GM18499 (cell line): ENCODE measurements at regions not wholly inside any gene's neighbourhood (a gene's known extent, or its start where the extent isn't known, plus 50 kb on each side); places are given as distances from the start of the nearest gene placed in this dataset.

Experiments
- ATAC-seq: cut with Tn5 transposase; IDR thresholded peaks from one replicate; pipeline ENCODE4 v1.9.1; 2021; ENCODE audit warnings: moderate number of reproducible peaks; ENCODE audit not compliant: insufficient read depth, unreplicated experiment

DNA sequence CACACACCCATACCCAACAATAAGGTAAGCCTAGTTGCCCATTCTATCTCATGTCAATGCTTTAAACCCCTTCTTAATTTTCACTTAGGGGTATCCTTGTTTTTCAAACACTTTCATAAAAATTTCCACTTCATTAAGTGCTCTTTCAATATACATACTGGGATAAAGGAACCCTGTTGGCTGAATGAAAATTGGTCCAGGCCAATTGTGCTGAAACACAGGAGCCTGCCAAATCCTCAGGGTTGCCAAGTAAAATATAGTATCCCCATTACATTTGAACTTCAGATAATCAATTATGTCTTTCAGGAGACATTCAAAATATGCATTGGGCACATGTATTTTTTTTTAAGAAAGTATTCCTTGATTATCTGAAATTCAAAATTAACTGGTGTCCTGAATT lies 1131.1 kb downstream of the SLITRK1 start:
- no peak for ATAC-seq

DNA sequence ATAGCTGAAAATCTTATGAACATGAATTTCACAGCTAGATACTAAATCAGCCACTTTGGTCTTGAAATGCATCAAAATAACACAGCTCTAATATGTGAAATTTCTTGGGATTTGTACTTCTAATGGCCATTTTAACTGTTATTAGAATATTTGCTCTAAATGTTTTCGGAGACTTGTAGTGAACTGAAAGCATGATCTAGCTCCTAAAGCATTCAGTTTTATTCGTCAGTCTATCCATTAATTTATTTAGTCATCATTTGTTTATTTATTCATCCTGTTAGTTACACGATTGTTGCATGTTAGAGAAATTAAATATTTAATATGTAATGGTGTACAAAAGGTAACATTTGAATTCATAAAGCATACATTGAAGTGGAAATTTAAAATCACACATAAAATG lies 1132.7 kb downstream of the SLITRK1 start:
- ATAC-seq: no peak

DNA sequence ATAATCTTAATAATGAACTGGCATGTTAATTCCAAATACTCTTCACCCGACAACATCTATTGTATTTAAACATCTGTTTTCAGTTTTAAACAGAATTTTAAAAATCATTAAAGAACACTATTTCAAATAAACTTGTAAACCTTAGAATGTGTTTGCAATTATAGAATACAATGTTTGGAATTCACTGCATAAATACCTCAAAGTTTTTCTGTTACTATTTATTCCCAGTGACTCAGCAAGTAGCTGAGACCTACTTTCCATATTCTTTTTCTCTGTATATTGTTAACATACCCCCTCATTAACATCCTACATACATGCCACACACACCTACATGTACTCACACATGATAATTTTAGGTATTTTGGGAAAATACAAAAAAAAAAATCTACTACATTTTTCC lies 1134.3 kb downstream of the SLITRK1 start:
- no peak for ATAC-seq

DNA sequence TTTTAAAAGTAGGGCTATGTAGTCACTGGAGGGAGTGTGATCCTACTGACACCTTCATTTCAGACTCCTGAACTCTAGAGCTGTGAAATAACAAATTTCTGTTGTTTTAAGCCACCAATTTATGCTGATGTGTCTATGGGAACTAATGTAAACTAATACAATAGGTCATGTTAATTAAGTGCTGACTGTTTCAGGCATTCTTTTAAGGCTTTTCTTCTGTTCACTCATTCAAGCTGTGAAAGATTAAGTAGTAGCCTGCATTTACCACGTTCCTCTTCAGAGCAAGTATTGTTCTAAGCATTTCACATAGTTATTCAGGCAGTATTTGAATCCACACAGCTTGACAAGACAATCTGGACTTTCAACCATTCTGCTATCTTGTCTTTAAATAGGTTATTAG lies 1135.0 kb downstream of the SLITRK1 start:
- no peak for ATAC-seq

DNA sequence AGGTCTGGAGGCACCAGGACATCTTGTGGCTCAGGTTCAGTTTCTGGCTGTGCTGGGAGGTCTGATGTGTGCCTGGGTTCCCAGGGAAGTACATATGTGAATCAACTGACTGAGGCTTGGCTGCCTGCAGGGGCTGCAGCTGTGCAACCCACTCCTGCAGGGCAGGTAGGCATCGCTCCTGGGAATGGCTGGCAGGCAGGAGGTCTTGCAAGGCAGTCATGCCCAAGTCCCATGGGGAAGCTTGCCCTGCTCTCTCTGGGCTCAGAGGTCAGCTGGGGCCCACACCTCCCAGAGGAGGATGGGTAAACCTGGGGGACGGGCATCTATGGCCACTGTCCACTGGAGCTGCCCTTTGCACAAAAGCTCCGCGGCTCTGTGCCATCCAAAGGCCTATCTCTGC lies 1141.8 kb downstream of the SLITRK1 start:
- ATAC-seq: no peak

DNA sequence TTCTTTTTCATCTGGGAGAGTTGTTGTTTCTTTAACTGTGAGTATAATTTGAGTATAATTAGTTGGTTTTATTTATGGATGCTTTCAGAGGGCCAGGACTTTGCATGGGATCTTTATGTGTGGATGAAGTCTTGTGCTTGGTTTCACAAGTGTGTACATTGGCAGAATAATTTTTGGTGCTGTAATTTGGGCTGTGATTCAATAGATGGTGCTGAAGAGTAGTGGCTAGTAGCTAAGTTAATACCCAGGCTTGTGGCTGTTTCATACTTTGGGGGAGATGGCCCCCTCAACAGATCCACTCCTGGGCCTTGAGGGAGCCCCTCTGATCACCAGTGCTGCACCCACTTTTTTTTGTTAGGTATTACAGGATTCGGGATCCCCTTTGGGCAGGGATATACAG lies 1142.4 kb downstream of the SLITRK1 start:
- no peak for ATAC-seq

DNA sequence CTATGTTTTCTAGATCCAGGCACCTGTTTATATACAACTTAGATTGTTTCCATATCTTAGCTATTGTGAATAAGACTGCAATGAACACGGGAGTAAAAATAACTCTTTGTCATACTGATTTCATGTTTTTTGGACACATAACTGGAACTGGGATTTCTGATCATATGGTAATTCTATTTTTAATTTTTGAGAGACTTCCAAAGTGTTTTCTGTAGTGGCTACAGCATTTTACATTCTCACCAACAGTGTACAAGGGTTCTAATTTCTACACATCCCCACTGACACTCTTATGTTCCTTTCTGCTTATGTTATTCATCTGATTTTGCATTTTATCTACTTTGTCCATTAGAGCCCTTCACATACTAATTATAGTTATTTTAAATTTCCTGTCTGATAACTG lies 1152.9 kb downstream of the SLITRK1 start:
- no peak for ATAC-seq

DNA sequence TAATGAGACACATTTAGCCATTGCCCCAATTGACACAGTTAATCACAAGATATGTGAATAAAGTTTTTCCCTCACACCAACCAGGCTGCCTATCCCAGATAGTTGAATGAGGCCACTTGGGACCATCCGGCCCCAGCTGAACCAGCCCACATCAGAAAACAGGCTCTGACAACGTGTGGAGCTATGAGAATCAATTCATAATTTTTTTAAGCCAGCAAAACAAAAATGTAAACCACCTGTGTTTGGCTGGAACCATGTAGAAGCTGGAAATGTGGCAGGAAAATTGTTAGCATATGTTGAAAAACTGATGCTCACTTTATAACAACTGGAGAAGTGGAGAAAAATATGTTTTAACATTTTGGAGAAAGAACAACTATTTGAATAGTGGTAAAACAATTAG lies 1161.3 kb downstream of the SLITRK1 start:
- no peak for ATAC-seq

DNA sequence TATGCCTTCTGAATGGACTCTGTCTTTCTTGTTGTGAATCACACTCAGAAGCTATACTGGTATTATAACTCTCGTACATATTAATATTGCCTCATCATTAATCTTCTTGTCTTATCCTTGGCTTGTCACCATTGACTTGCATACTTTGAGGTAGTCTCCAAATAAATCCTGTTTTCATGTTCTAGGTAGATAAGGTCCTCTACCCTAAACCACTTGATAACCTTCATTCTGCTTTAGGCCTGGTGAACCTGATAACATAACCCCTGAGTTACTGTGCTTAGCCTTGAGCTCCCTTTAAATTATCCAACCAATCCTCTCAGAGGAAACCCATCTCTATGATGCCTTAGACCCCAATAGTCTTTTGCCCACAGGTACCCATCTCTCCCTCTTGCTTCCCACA lies 1162.3 kb downstream of the SLITRK1 start:
- no peak for ATAC-seq

DNA sequence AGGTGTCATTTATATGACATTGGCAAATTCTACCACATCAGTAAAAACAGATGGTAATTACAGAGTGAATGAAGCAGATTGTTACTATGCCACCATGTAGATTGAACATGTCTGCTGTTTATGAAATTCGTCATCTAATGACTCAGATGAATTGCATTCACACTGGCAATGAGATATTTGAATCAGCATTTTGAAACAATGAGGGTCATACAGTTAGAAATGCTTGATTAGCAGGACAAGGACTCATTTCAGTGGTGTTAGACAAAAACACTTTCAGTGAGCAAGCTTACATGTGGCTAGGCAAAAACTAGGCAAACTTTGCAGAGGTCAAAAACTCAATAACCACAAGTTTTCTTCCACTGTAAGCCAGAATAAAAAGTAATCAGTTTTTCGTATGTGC lies 1165.0 kb downstream of the SLITRK1 start:
- ATAC-seq: no peak

DNA sequence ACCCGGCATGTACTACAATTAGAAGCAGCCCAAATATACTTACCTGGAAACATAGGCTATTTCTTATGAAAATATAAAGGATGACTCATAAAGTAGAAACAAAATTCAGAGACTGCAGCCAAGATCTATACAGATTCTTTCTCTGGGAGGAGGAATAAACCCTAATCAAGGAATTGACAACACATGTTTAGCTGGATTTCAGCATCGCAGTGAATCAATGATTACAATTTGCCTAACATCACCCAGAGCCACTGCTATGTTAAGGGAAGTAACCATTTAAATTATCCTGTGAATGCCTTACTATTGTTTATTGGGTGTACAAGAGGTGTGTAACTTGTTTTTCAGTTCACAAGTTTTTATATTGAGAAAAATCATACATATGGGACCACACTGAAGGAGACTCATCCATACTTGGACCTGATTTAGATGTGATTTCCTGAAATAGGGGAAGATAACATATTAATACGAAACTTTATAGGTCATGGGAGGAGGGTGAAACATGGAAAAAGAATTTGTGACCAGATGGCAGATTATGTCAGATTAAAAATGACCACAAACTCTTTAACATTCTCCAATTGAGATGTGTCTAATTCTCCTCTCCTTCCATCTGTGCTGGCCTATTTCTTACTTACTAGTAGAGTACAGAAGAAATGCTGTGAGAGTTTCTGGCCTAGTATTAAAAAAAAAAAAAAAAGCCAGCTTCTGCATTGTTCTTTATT lies 1168.4 kb downstream of the SLITRK1 start:
- ATAC-seq: no peak

DNA sequence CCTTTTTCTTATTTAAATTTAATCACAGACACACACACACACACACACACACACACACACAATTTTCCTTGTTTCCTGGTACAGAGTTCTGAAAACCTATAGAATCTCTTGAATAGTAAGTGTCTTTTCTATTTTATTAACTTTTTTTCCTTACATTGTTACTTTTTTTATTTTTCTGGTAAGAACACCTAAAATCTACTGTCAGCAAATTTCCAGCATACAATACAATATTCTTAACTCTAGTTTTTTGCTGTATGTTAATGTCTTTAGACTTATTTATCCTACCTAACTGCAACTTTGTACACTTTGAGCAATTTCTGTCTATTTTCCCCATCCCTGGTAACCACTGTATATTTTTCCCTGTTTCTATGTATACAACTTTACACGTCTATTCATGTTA lies 1179.8 kb downstream of the SLITRK1 start:
- no peak for ATAC-seq

DNA sequence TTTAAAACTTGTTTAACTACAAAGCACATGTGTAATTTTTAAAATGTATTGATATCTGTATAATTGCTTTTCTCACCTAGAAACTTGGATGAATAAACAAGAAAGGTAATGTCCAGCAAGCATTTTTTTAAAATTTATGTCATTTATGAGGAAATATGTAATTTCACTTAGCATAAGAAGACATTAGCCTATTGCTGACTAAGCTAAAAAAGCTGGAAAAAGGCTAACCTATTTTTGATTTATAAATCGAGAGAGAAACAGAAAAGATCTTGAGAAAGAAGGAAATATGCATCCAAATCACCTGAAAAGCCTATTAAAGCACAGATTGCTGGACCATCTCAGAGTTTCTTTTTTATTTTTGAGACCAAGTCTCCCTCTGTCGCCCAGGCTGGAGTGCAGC lies 1181.3 kb downstream of the SLITRK1 start:
- ATAC-seq: no peak

DNA sequence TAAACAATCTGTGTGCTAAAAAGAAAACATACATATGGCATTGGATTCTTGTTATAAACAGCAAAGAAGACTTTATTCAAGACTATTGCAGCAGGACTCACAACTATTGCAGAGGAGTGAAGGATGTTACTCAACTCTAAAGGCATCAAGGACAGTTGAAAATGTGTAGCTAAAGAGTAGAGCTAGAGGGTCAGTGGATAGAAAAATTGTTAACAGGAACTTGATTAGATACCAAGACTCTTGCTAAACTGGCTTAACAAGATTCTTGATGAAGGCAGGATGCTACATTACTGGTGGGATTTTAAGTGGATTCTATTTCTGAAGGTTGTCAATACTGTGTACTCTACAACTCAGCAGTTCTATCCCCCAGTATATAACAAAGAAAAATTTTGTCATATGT lies 1183.3 kb downstream of the SLITRK1 start:
- no peak for ATAC-seq

DNA sequence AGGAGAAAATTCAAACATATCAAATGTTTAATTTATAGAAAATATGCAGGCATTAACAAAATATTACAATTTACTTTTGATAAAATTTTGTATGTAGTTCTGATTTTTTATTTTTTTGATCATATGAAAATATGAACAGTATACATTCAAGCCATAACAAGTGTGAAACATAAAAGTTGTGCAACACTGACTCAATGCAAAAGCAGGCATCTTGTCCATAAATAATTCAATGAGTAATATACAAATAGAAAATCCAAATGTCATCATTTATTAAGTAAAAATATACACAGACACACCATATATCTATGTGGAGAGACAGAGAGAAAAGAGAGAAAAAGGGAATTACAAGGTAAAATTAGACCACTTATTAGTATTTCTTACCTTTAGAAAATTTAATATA lies 1183.9 kb downstream of the SLITRK1 start:
- no peak for ATAC-seq

DNA sequence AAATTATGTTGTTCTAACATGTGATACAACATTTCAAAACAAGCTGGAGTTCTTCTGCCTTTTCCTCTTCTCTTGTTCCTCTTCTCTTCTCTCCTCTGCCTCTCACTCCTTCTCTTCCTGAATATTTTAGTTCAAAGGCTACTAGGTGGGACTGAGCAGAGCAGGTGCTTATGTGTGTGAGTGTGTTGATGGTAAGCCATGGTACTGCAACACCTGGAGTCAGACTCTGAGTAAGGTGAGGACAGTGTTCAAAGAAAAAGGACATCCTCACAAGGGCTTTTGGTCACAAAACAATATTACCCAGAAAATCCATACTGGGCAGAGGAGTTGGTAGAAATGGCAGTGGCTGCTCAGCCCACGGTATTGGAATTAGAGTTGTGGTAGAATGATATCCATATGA lies 1188.7 kb downstream of the SLITRK1 start:
- no peak for ATAC-seq

DNA sequence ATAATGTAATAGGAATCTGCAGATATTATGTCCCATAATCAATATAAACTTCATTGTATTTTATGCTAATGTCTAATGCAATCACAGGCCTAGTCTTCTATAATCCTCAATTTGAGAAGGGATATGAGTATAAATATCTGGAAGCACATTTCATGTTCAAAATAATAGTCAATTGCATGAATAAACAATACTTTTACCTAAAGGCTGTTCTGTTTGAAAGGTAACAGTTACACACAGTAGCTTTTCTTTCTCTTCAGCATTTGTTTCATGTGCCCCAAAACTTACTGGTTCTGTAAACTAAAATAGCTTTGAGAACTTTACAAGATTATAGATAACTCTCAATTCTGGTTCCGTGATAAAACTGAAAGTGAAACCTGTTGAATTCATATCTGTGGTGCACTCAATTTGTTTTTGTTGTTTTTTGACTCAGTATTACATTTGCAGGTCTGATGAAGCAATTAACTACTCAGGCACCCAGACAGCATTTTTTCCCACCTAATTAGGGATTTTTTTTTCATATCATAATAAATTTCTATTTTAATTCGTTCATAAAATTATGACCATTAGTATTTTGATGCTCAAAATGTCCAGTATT lies 1193.8 kb downstream of the SLITRK1 start:
- peak; percentile 73 for ATAC-seq

DNA sequence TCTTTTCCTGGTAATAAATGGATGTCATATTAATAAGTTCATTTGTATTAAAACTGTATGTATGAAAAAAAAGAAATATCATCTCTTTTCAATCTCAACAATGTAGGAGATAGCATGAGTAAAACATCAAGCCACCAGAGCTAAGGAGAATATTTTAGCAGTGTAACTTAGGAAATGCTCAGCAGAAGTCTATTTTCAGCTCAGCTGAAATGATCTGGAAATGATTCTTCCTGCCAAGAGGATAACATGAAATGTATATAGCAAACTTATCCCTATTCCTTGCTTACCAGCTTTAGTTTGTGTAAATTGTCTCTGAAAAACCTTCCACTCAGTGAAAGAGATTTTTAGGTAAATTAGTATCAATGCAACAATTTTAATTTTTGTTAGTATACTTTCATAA lies 1194.4 kb downstream of the SLITRK1 start:
- no peak for ATAC-seq

DNA sequence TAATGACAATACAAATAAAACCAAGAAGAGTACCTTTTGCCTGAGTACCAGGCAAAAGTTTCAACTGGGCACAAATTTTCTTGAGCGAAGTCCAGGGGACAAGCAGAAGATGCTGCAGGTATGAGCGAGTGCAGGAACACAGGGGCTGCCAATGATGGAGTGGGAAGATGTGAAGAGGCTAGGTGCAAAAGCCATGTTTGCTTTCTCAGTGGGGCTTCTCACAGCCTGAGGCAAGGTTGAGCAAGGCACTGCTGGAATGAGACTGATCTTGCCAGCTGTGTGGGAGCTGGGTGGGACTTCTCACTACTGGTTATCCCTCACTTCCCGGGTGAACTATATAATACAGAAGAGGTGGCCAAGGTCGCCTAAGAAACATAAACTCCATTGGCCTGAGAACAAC lies 1200.7 kb downstream of the SLITRK1 start:
- no peak for ATAC-seq

DNA sequence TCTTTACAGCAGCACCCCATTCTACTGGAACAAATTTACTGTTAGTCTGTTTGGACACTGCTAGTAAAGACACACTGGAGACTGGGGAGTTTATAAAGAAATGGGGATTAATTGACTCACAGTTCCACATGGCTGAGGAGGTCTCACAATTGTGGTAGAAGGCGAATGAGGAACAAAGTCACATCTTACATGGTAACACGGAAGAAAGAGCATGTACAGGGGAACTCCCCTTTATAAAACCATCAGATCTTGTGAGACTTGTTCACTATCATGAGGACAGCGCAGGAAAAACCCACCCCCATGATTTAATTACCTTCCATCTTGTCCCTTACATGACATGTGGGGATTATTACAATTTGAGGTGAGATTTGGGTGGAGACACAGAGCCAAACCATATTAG lies 1204.2 kb downstream of the SLITRK1 start:
- no peak for ATAC-seq

DNA sequence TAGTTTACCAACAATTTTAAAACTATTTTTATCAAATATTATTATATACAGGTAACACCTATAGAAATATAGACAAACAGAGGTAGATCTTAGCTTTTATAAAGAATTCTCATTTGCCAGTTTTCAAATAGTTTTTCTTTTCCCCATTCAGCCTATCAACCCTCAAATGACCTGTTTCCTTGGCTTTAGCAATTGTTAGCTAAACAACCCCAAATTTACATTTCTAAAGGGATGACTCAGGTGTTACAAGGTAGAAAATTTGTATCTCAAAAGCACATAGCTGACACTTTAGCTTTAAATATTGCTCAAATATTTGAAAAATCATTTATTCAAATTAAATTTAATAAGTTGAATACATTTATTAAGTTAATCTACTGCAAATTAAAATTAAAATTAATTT lies 1207.2 kb downstream of the SLITRK1 start:
- ATAC-seq: no peak

DNA sequence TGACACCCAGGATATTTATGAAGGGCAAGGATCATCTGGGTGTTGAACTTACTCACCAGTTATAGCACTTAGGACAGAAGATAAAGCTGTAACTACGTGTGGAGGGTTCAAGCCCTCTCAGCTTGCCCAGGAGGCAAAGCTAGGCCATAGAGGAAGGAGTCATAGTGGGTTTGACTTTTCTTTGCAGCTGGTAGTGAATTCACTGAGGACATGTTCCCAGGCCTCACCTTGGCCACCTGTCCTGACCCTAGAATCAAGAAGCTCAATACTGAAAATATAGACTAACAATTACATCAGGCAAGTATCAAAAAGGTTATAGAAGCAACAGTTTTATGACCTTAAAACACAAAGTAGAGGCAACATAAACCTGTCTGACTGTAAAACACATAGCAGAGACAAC lies 1207.7 kb downstream of the SLITRK1 start:
- no peak for ATAC-seq
